Panc1 (cell line): ENCODE measurements at regions not wholly inside any gene's neighbourhood (a gene's known extent, or its start where the extent isn't known, plus 50 kb on each side); places are given as distances from the start of the nearest gene placed in this dataset.
"Not testable (repeated sequence)": the region's sequence is repeated elsewhere in the genome, so short reads cannot be mapped to it uniquely, and the experiment has no call there.

ENCODE experiments used
- TCF7L2 ChIP-seq: IDR thresholded peaks from 2 replicates; pipeline ENCODE4 v1.6.1; 2011; ENCODE audit warnings: mild to moderate bottlenecking, low read depth, low read length, inconsistent platforms
- TF ChIP-seq, protein P1 (sequence below): fragments of 450-650 bp; IDR thresholded peaks from 2 replicates; pipeline ENCODE4 v1.5.1; 2017; ENCODE audit warnings: mild to moderate bottlenecking

DNA sequence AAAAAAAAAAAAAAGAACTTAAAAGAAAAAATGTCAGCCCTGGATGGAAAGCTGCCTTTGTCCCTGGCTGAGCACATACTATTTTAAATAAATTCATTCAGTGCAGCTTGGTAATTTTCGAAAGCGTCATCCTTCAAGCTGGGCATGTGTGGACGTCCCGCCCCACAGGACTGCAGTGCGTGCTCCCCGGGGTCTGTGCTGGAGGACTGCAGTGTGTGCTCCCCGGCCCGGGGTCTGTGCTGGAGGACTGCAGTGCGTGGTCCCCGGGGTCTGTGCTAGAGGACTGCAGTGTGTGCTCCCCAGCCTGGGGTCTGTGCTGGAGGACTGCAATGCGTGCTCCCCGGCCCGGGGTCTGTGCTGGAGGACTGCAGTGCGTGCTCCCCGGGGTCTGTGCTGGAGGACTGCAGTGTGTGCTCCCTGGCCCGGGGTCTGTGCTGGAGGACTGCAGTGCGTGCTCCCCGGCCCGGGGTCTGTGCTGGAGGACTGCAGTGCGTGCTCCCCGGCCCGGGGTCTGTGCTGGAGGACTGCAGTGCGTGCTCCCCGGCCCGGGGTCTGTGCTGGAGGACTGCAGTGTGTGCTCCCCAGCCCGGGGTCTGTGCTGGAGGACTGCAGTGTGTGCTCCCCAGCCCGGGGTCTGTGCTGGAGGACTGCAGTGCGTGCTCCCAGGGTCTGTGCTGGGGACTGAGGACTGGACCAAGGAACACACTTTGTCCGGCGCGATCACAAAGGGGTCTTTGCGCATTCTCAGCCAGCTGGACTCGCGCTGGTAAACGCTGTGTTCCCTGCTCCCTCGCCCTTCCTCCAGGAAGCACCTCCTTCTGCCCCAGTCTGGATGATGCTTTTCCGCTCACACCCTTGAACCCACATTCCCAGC lies 86.3 kb downstream of the CPN2 start:
- not testable (repeated sequence) for TF ChIP-seq TCF7L2
- TF ChIP-seq, protein P1, sequence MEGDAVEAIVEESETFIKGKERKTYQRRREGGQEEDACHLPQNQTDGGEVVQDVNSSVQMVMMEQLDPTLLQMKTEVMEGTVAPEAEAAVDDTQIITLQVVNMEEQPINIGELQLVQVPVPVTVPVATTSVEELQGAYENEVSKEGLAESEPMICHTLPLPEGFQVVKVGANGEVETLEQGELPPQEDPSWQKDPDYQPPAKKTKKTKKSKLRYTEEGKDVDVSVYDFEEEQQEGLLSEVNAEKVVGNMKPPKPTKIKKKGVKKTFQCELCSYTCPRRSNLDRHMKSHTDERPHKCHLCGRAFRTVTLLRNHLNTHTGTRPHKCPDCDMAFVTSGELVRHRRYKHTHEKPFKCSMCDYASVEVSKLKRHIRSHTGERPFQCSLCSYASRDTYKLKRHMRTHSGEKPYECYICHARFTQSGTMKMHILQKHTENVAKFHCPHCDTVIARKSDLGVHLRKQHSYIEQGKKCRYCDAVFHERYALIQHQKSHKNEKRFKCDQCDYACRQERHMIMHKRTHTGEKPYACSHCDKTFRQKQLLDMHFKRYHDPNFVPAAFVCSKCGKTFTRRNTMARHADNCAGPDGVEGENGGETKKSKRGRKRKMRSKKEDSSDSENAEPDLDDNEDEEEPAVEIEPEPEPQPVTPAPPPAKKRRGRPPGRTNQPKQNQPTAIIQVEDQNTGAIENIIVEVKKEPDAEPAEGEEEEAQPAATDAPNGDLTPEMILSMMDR = not testable (repeated sequence)
